ENCODE measurements at regions not wholly inside any gene's neighbourhood (a gene's known extent, or its start where the extent isn't known, plus 50 kb on each side); places are given as distances from the start of the nearest gene placed in this dataset.

GRCh38 chr5:148923023-148923422, 96.6 kb downstream of the ADRB2 start:
- Histone ChIP-seq H3K36me3 (ENCODE audit: control insufficient read depth, insufficient read depth, low read length) (no peaks in the 10 kb centered on the region), H3K4me3 (ENCODE audit: low read length) (no peak overlapping the region), H3K27me3 (ENCODE audit: control insufficient read depth, insufficient read depth, low read length) (no peaks in the 10 kb centered on the region), H3K9me3 (ENCODE audit: control insufficient read depth, insufficient read depth, low read length) (no peaks in the 10 kb centered on the region), H3K4me1 (ENCODE audit: control insufficient read depth, insufficient read depth, low read length) (no peaks in the 10 kb centered on the region), H3K27ac (ENCODE audit: low read length) (no peak overlapping the region)
- ATAC-seq (no peak), DNase-seq (no peak)
- no peak overlapping the region for H3K27ac Mint-ChIP-seq
- peaks cover 0 to 4% of the 10 kb centered on the region in 2 donors for H3K27me3 Mint-ChIP-seq (ENCODE audit: low read depth in 2 of 2)
- intact Hi-C loops (cut with micrococcal nuclease): no loop called here
- TF ChIP-seq, protein P1, sequence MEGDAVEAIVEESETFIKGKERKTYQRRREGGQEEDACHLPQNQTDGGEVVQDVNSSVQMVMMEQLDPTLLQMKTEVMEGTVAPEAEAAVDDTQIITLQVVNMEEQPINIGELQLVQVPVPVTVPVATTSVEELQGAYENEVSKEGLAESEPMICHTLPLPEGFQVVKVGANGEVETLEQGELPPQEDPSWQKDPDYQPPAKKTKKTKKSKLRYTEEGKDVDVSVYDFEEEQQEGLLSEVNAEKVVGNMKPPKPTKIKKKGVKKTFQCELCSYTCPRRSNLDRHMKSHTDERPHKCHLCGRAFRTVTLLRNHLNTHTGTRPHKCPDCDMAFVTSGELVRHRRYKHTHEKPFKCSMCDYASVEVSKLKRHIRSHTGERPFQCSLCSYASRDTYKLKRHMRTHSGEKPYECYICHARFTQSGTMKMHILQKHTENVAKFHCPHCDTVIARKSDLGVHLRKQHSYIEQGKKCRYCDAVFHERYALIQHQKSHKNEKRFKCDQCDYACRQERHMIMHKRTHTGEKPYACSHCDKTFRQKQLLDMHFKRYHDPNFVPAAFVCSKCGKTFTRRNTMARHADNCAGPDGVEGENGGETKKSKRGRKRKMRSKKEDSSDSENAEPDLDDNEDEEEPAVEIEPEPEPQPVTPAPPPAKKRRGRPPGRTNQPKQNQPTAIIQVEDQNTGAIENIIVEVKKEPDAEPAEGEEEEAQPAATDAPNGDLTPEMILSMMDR (IDR thresholded peaks at IDR 0.05): no peak
- H3K9me3 Mint-ChIP-seq: no peaks in the 10 kb centered on the region
- H3K4me3 Mint-ChIP-seq: no peak overlapping the region
- 95% methylated on average over 1 of the region's 1 CpG for WGBS (ENCODE audit: insufficient coverage)
- H3K4me1 Mint-ChIP-seq: peaks cover 11 to 33% of the 10 kb centered on the region in 2 donors
- peaks cover 6% of the 10 kb centered on the region for H3K36me3 Mint-ChIP-seq

DNA sequence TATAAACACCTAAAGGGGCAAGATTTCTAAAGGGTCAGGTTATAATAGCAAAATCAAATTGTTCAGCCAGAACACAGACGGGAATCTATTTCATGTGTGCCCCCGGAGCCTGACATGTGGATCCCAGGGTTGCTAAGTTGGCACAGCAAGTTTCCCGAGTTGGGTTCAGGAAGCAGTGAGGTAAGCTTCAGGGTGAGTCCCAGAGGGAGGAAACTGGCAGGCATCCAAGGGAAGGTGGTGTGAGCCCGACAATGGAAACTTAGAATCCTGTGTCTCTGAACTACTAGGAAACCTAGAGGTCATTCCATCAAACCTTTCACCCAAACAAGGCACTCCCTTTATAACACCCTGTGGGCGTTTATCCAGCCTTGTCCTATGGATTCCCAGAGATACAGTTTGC, 98.4 kb downstream of the ADRB2 start:
- TF ChIP-seq, protein P1 (IDR thresholded peaks at IDR 0.05): no peak
- no peak overlapping the region for H3K27ac Mint-ChIP-seq
- H3K36me3 Mint-ChIP-seq: peaks cover 6% of the 10 kb centered on the region
- H3K36me3 ChIP-seq (ENCODE audit: control insufficient read depth, insufficient read depth, low read length): no peaks in the 10 kb centered on the region
- H3K4me3 ChIP-seq (ENCODE audit: low read length): no peak overlapping the region
- peaks cover 0 to 4% of the 10 kb centered on the region in 2 donors for H3K27me3 Mint-ChIP-seq (ENCODE audit: low read depth in 2 of 2)
- no peaks in the 10 kb centered on the region for H3K27me3 ChIP-seq (ENCODE audit: control insufficient read depth, insufficient read depth, low read length)
- H3K4me1 Mint-ChIP-seq: peaks cover 12 to 38% of the 10 kb centered on the region in 2 donors
- 84% methylated on average over 5 of the region's 5 CpGs for WGBS (ENCODE audit: insufficient coverage)
- H3K27ac ChIP-seq (ENCODE audit: low read length): no peak overlapping the region
- H3K4me1 ChIP-seq (ENCODE audit: control insufficient read depth, insufficient read depth, low read length): no peaks in the 10 kb centered on the region
- ATAC-seq: no peak
- H3K9me3 ChIP-seq (ENCODE audit: control insufficient read depth, insufficient read depth, low read length): no peaks in the 10 kb centered on the region
- intact Hi-C loops (cut with micrococcal nuclease): no loop called here
- no peaks in the 10 kb centered on the region for H3K9me3 Mint-ChIP-seq
- DNase-seq: no peak
- no peak overlapping the region for H3K4me3 Mint-ChIP-seq

- Histone ChIP-seq H3K36me3 (ENCODE audit: control insufficient read depth, insufficient read depth, low read length) (no peaks in the 10 kb centered on the region), H3K27me3 (ENCODE audit: control insufficient read depth, insufficient read depth, low read length) (no peaks in the 10 kb centered on the region), H3K27ac (ENCODE audit: low read length) (no peak overlapping the region), H3K4me3 (ENCODE audit: low read length) (no peak overlapping the region), H3K9me3 (ENCODE audit: control insufficient read depth, insufficient read depth, low read length) (no peaks in the 10 kb centered on the region), H3K4me1 (ENCODE audit: control insufficient read depth, insufficient read depth, low read length) (no peaks in the 10 kb centered on the region)
- 93% methylated on average over 5 of the region's 5 CpGs for WGBS (ENCODE audit: insufficient coverage)
- Mint-ChIP-seq H3K4me1 (peaks cover 22 to 32% of the 10 kb centered on the region in 2 donors), H3K36me3 (peaks cover 6% of the 10 kb centered on the region), H3K4me3 (no peak overlapping the region), H3K9me3 (no peaks in the 10 kb centered on the region), H3K27me3 (ENCODE audit: low read depth in 2 of 2) (no peaks in the 10 kb centered on the region), H3K27ac (peak overlapping the region in 1 of 2 donors; percentile 6)
- intact Hi-C loops (cut with micrococcal nuclease): no loop called here
- TF ChIP-seq, protein P1 (IDR thresholded peaks at IDR 0.05): no peak
- ATAC-seq (no peak), DNase-seq (no peak)
These were observed 99.8 kb downstream of the ADRB2 start for GRCh38 chr5:148926207-148926606.

DNA sequence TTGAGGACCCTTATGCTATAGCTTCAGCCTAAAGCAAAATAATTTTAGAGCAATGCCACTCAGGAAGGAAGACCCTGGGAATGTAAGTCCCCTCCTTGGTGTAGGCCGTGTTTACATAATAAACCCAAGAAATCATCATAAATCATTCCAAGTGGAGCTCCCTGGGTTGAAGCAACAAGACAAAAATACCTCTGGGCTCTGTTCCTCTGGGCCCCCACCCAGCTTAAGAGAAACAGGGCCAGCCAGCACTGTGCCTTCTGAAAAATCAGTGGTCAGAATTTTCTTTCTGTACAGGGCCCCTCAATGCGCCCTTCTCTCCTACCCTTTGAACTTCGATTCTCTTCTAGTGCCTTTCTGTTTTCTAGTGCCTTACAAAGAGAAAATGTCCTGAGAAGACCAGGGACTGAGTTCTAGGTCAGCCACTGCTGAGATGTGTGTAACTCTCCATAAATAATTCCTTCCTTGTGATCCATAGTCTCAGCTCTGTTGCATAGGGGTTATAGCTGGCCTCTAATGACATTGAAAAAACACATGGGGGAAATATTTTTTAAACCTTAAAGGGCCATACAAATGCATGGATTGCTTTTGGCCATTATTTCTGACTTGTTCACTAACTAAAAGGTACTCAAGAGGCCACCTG, 101.0 kb downstream of the ADRB2 start:
- ATAC-seq (no peak), DNase-seq (no peak)
- H3K27me3 ChIP-seq (ENCODE audit: control insufficient read depth, insufficient read depth, low read length): no peaks in the 10 kb centered on the region
- H3K9me3 ChIP-seq (ENCODE audit: control insufficient read depth, insufficient read depth, low read length): no peaks in the 10 kb centered on the region
- H3K27ac ChIP-seq (ENCODE audit: low read length): no peak overlapping the region
- H3K4me3 ChIP-seq (ENCODE audit: low read length): no peak overlapping the region
- Mint-ChIP-seq H3K4me1 (peaks cover 25 to 32% of the 10 kb centered on the region in 2 donors), H3K4me3 (no peak overlapping the region), H3K36me3 (peaks cover 6% of the 10 kb centered on the region), H3K9me3 (no peaks in the 10 kb centered on the region), H3K27ac (no peak overlapping the region), H3K27me3 (ENCODE audit: low read depth in 2 of 2) (no peaks in the 10 kb centered on the region)
- H3K36me3 ChIP-seq (ENCODE audit: control insufficient read depth, insufficient read depth, low read length): no peaks in the 10 kb centered on the region
- no peaks in the 10 kb centered on the region for H3K4me1 ChIP-seq (ENCODE audit: control insufficient read depth, insufficient read depth, low read length)
- 88% methylated on average over 3 of the region's 3 CpGs for WGBS (ENCODE audit: insufficient coverage)
- TF ChIP-seq, protein P1 (IDR thresholded peaks at IDR 0.05): no peak
- intact Hi-C loops (cut with micrococcal nuclease): no loop called here
